Tongue (tissue), 1 donor: ENCODE measurements at regions not wholly inside any gene's neighbourhood (a gene's known extent, or its start where the extent isn't known, plus 50 kb on each side); places are given as distances from the start of the nearest gene placed in this dataset.

ENCODE experiments used
- DNase-seq: peaks from one replicate; pipeline ENCODE4 v3.0.0-alpha.2; 2015

DNA sequence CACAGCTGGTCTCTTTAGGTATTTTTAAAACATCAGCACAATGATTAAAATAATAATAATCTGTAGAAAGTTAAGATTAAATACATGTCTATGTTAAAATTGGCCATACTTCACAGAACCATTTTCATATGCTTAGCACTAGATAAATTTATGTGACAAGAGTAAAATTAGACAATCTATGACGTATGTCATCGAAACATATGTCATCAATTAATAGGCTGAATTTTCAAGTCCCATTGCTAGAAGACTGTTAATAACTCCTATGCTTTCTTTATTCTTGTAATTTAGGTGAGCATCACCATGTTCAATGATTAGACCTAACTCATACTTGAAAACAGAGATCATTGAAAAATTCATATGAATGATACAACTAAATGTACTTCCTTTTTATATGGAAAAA is 593.3 kb upstream of the KCNMB2 start:
- DNase-seq = no peak

DNA sequence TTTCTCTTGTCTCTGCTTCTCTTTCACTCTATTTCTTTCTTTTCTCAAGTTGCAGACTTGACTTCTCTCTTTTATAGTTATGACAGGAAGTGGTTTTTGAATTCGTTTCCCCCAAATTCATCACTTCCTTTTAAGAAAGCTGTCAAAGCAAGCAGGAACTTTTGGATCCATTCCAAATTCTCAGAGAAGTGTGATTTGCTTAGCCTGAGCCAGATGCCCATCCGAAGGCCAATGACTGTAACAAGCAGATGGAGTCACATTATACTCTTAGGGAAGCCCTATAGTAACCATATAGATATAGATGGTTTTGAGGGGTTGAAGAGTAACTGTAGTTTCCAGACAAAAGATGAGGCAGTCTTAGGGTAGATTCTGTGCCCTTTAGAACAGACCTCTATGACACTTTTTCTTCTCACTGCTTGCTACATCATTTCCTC is 592.0 kb upstream of the KCNMB2 start:
- no peak for DNase-seq

DNA sequence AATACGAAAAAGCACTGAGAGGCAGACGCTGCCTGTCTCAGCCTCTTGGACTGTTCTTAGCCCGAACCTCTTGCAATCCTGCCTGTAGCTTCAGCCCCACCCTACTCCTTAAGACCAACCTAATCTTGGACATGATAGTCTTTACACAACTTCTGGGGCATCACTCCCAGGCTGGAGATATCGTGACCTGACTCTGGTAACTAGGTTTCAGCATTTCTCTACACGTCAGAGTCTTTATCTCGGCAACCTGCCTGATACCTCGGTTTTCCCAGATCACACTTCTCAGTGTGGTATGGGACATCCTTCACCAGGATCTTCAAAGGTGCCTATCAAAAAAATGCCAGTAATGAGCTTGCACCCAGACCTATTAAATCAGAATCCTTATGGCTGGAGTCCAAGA is 590.2 kb upstream of the KCNMB2 start:
- DNase-seq = no peak

DNA sequence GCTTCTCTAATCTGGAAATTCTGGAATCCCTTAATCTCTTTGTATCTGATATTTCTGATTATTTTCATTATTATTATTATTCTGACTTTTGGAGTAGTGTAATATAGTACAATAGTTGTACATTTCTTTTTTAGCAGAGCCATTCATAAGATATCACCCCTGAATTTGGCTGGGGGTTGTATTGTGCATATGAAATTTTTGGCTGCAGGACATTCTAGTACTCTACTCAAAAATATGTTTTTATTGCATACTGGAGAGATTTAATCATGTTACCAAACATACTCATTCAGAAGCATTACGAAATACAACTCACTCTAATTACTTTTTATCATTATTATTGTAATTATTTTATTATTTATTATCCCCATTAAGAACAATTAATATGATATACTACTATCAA is 589.7 kb upstream of the KCNMB2 start:
- no peak for DNase-seq

GRCh38 chr3:177946936-177947335 is 589.3 kb upstream of the KCNMB2 start:
- DNase-seq = no peak

- no peak for DNase-seq
These were observed 588.3 kb upstream of the KCNMB2 start for GRCh38 chr3:177947901-177948300.

- peak; percentile 73 for DNase-seq
These were observed 587.4 kb upstream of the KCNMB2 start for GRCh38 chr3:177948716-177949425.

DNA sequence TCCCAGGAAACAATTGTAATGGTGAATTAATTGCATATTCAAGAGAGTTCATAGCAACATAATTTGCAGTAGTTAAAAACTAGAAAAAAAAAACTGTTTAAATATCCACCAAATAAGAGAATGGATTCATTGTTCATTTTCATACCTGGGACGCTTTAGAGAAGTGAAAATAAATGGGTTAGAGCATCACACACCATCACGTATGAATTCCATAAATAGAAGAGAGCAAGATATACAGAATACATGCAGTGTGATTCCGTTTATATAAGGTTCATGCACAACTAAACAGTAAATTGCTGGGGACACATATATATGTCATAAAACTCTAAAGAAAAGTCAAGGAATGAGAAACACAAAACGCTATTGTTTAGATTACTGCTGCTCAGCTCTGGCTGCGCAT is 577.0 kb upstream of the KCNMB2 start:
- no peak for DNase-seq

- peak; percentile 51 for DNase-seq
These were observed 576.2 kb upstream of the KCNMB2 start for GRCh38 chr3:177960014-177960413.

GRCh38 chr3:177960722-177961121 is 575.5 kb upstream of the KCNMB2 start:
- DNase-seq = no peak

GRCh38 chr3:177961784-177962183 is 574.5 kb upstream of the KCNMB2 start:
- no peak for DNase-seq

- no peak for DNase-seq
These were observed 569.7 kb upstream of the KCNMB2 start for GRCh38 chr3:177966493-177966892.

DNA sequence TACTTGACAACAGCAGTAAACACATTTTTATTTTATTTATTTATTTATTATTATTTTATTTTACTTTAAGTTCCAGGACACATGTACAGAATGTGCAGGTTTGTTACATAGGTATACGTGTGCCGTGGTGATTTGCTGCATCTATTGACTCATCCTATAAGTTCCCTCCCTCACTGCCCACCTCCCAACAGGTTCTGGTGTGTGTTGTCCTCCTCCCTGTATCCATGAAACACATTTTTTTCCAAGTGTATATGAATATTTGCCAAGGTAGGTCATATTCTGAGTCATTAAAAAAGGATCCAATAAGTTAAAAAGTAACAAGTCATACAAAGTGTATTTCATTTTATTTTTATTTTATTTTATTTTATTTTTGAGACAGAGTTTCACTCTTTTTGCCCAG is 567.3 kb upstream of the KCNMB2 start:
- no peak for DNase-seq

DNA sequence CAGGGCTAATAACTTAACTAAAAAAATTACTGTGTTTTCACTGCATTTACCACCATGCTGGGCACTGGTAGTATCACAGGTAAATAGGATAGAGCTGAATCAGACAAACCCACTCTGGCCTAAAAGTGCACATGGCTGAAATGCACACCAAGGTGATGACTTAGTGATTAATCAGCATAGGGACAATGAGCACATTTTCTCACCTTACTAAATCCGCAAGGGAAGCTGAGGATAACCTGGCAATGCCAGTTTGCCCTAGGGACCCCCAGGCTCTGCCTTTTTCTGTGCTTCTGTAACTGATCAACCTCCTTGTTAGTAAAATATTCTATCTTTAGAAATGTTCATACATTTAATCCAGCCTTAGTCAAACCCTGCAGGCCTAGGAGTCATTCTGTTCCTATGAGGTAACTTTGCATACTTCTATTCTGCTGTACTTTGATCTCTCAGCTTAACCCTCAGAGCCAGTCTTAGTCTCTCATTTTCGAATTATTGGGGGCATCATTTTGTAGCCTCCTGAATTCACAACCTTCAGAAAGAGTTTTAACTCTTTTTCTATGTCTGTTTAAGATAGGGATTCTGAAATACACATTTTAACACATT is 562.9 kb upstream of the KCNMB2 start:
- peak; percentile 10 for DNase-seq

DNA sequence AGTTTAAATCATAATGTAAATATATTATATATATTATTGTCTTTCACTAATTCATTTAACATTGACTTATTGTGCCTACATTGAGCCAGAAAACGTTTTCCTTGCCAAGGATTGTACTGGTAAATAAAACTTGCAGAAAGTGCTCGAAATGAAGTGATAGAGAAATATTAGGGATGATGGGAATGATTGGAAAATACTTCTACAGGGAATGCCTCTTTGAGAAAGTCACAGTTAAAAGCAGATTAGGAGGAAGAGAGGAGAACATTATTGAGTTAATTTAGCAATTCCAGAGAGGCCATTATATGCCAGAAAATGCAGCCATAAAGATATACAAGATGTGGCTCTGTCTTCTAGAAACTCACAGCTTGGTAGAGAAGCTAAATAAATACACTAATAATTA is 560.0 kb upstream of the KCNMB2 start:
- DNase-seq = no peak

DNA sequence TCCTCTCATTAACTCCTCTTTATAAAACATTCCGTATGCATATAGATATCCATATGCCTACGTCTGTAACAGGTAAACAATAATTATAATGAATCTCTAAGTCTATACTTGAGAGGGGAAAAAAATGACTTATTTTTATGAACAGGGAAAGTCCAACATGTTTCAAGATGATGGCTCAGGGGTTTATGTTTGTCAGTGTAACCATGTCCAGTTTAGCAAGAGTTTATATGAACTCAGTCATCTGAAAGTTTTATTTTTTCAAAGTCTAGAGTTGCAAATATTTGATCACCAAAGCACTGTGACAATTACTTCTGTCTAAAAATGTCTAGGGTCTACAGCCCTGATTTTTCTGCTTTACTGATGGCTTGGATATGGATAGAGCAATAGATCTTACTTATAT is 559.4 kb upstream of the KCNMB2 start:
- no peak for DNase-seq

- DNase-seq = no peak
These were observed 558.7 kb upstream of the KCNMB2 start for GRCh38 chr3:177977381-177978158.

DNA sequence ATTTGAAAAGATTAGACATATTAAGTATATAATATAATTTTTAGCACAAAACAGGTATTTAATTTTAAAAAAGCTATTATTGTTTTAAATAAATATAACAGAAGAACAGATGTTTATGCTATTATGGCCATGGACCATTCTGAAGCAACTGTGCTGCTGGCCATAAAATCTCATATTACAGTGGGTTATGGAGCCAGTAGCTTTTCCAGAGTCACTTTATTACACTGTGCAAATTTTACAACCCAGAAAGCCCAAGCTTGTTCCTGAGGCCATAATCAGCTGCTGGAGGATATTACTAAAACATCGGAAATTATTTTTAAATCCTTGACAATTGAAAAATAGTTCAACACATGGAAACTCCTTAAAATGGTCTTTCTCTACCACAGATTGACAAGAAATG is 557.3 kb upstream of the KCNMB2 start:
- DNase-seq = no peak

- DNase-seq = no peak
These were observed 556.5 kb upstream of the KCNMB2 start for GRCh38 chr3:177979703-177980102.

DNA sequence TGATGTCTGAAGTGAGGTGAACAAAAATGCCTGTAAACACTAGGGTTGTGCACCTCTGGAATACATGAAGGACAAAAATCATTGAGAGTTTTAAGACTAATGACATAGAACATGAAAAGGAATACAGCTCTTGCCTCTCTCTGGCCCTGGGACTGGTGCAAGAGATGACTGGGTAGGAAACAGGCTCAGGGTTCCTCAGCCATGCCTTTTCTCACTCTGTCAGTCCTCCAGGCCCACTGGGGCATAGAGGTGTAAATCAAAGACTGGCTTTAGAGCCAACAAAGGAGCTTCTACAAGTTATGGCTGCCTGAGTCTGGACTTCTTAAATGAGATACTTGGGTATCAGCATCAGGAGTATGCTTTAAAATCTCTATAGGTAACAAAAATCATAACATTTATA is 554.7 kb upstream of the KCNMB2 start:
- no peak for DNase-seq

DNA sequence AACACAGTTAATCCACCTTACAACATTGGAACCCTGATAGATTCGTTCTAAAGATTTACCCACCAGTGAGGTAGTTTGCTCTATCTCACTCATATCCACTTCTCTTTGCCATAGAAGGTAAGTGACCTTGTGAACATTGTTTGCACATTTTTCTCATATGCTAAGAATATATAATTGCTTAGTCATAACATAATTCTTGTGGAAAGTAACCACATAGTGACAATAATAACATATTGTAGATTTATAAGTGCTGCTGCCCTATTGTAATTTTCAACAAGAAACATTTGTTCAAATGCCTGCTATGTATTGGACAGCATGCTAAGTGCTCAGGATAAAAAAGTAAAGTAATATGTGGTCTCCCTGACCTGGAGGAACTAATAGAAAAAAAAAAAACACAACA is 554.2 kb upstream of the KCNMB2 start:
- DNase-seq = no peak

DNA sequence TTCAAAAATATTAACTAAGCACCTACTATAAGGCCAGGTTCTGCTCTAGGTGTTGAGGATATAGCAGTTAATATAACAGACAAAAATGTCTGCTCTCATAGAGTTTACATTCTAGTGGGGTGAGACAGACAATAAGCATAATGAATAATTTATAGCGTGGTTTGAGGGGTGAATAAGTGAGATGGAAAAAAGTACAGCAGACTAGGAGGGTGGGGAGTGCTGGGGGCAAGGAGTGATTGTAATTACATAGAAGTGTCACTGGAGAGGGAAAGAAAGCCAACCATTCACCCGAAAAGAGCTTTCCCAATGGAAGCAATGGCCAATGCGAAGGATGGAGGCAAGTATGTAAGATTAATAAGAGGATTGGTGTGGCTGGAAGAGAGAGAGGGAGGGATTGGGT is 552.9 kb upstream of the KCNMB2 start:
- no peak for DNase-seq
